GM12878 (cell line): ENCODE measurements at regions not wholly inside any gene's neighbourhood (a gene's known extent, or its start where the extent isn't known, plus 50 kb on each side); places are given as distances from the start of the nearest gene placed in this dataset.

ENCODE experiments used
- ATAC-seq: fragments of 200-7000 bp; cut with Tn5 transposase; 3 replicates; pipeline ENCODE4 v1.9.1; 2020; ENCODE audit warnings: mild to moderate bottlenecking, moderate library complexity
- BruUV-seq: library from RNA; stranded (reverse); fragments of 400-500 nt; replicated peaks from 2 replicates; lab custom pipeline; 2021; lab: Mats Ljungman, UMichigan
- CTCF ChIA-PET: fragments of 300-600 bp; sonication (Branson Sonifier 250); formaldehyde crosslinking; extraction: SDS; loops from one replicate; lab custom pipeline; 2021; ENCODE audit warnings: inconsistent platforms; lab: Yijun Ruan, JAX
- POLR2A ChIA-PET: fragments of 350-600 bp; formaldehyde crosslinking; extraction: SDS; loops from one replicate; lab custom pipeline; 2021; ENCODE audit warnings: inconsistent platforms; lab: Charles Lee
- RAD21 ChIA-PET: fragments of 300-600 bp; sonication (Branson Sonifier 250); formaldehyde crosslinking; loops from one replicate; lab custom pipeline; 2023; ENCODE audit warnings: antibody characterized with exemption; ENCODE audit not compliant: unreplicated experiment; lab: Charles Lee
- SMC1A ChIA-PET: fragments of 300-600 bp; sonication (Branson Sonifier 250); formaldehyde crosslinking; loops from one replicate; lab custom pipeline; 2023; ENCODE audit not compliant: unreplicated experiment, uncharacterized antibody; lab: Charles Lee
- DNase-seq: peaks from one replicate; pipeline ENCODE4 v3.0.0-alpha.2; 2011; ENCODE audit warnings: low read depth, low spot score
- FAIRE-seq: peaks from 3 replicates; lab custom pipeline; 2011; peaks lifted over from hg19 to GRCh38; lab: Jason Lieb, UNC
- H2AFZ ChIP-seq: 2 replicates; pipeline ENCODE4 v1.6.0; 2011; ENCODE audit warnings: low read depth, low read length, control low read depth; ENCODE audit not compliant: control insufficient read depth
- H3K27ac ChIP-seq: 2 replicates; pipeline ENCODE4 v1.5.1; 2011; ENCODE audit warnings: control low read depth; ENCODE audit not compliant: control insufficient read depth, insufficient read depth
- H3K27me3 ChIP-seq, 2 experiments: replicated peaks in 1 of 2; 2 replicates each; pipeline versions ENCODE4 v1.6.0 to v1.6.1; 2011; ENCODE audit warnings: low read length in 1 of 2; ENCODE audit not compliant: control insufficient read depth in 2 of 2, insufficient read depth in 2 of 2
- H3K36me3 ChIP-seq, 2 experiments: 2 replicates each; pipeline ENCODE4 v1.5.1; 2011; ENCODE audit warnings: low read length in 1 of 2; ENCODE audit not compliant: control insufficient read depth in 2 of 2, insufficient read depth in 2 of 2
- H3K4me1 ChIP-seq: 2 replicates; pipeline ENCODE4 v1.6.1; 2011; ENCODE audit warnings: mild to moderate bottlenecking, low read length, moderate library complexity, mixed read lengths; ENCODE audit not compliant: control insufficient read depth, insufficient read depth
- H3K4me2 ChIP-seq: 2 replicates; pipeline ENCODE4 v1.6.0; 2011; ENCODE audit warnings: control low read depth; ENCODE audit not compliant: control insufficient read depth, insufficient read depth
- H3K4me3 ChIP-seq: fragments of 200-600 bp; sonication (generic); 2 replicates; pipeline ENCODE4 v1.5.1; 2016
- H3K79me2 ChIP-seq: 2 replicates; pipeline ENCODE4 v1.6.0; 2011; ENCODE audit warnings: low read length; ENCODE audit not compliant: control insufficient read depth, insufficient read depth
- H3K9ac ChIP-seq: 2 replicates; pipeline ENCODE4 v1.8.0; 2011; ENCODE audit warnings: low read length, control low read depth, mixed read lengths; ENCODE audit not compliant: control insufficient read depth, insufficient read depth
- H3K9me3 ChIP-seq: replicated peaks from 3 replicates; pipeline ENCODE4 v1.5.1; 2011; ENCODE audit warnings: mild to moderate bottlenecking, low read length; ENCODE audit not compliant: control insufficient read depth, insufficient read depth
- H4K20me1 ChIP-seq: 2 replicates; pipeline ENCODE4 v1.6.0; 2011; ENCODE audit not compliant: control insufficient read depth, insufficient read depth
- BHLHE40 ChIP-seq, 2 experiments: fragments of 450-650 bp in 1 of 2; IDR thresholded peaks; 2 replicates each; pipeline ENCODE4 v1.6.1; 2011 to 2017; ENCODE audit warnings: low read depth in 2 of 2, borderline replicate concordance in 1 of 2, improper control_type of control experiment in 1 of 2, low read length in 1 of 2, mild to moderate bottlenecking in 1 of 2
- EZH2 ChIP-seq: IDR thresholded peaks from 2 replicates; pipeline ENCODE4 v1.6.1; 2012; ENCODE audit warnings: low read depth, mild to moderate bottlenecking, control low read depth, inconsistent platforms, low read length, borderline replicate concordance; ENCODE audit not compliant: control insufficient read depth
- FOS ChIP-seq: IDR thresholded peaks from 3 replicates; pipeline ENCODE4 v1.6.1; 2011; ENCODE audit warnings: borderline replicate concordance; ENCODE audit not compliant: insufficient read length; ENCODE audit errors: extremely low read depth
- FOXM1 ChIP-seq: IDR thresholded peaks from 2 replicates; pipeline ENCODE4 v1.6.1; 2012; ENCODE audit warnings: low read depth, mild to moderate bottlenecking, inconsistent platforms, low read length, moderate library complexity
- JUNB ChIP-seq: IDR thresholded peaks from 2 replicates; pipeline ENCODE4 v1.6.1; 2016; ENCODE audit warnings: antibody characterized with exemption, mild to moderate bottlenecking
- PAX5 ChIP-seq: IDR thresholded peaks from 2 replicates; pipeline ENCODE4 v1.6.1; 2011; ENCODE audit warnings: low read depth, low read length, borderline replicate concordance
- POLR2AphosphoS2 ChIP-seq: IDR thresholded peaks from 2 replicates; pipeline ENCODE4 v1.6.1; 2011; ENCODE audit warnings: low read depth, mild to moderate bottlenecking, low read length, improper control_type of control experiment, moderate library complexity
- RUNX3 ChIP-seq: IDR thresholded peaks from 2 replicates; pipeline ENCODE4 v1.6.1; 2012; ENCODE audit warnings: low read length, inconsistent platforms
- SP1 ChIP-seq: IDR thresholded peaks from one replicate; pipeline ENCODE4 v1.6.1; 2011; ENCODE audit warnings: low read depth, low read length
- YBX1 ChIP-seq: fragments of 450-650 bp; IDR thresholded peaks from 2 replicates; pipeline ENCODE4 v1.6.1; 2016; ENCODE audit warnings: antibody characterized with exemption
- ZNF384 ChIP-seq: IDR thresholded peaks from 2 replicates; pipeline ENCODE4 v1.6.1; 2012; ENCODE audit warnings: low read depth, mild to moderate bottlenecking, low read length, improper control_type of control experiment, borderline replicate concordance
- ZNF622 ChIP-seq: fragments of 450-650 bp; IDR thresholded peaks from 2 replicates; pipeline ENCODE4 v1.6.1; 2017; ENCODE audit warnings: mild to moderate bottlenecking, inconsistent platforms
- WGBS: methylation state at CpG from one replicate; pipeline ENCODE4 v1.1.6; 2016; ENCODE audit warnings: low lambda C conversion rate; ENCODE audit not compliant: insufficient replicate concordance, insufficient coverage; ENCODE audit errors: missing lambda C conversion rate; 5-methylcytosine and 5-hydroxymethylcytosine counted together
- in situ Hi-C: fragments of 300-500 bp; cut with MboI; formaldehyde crosslinking; loops from 9 replicates; pipeline ENCODE4 v1.14.3; 2018; ENCODE audit warnings: mixed read lengths
- intact Hi-C: fragments of 100-400 bp; cut with micrococcal nuclease; formaldehyde crosslinking; loops from one replicate; pipeline ENCODE4 v1.14.2; 2022; ENCODE audit not compliant: unreplicated experiment
- TF ChIP-seq, protein P1 (sequence below): IDR thresholded peaks from 2 replicates; pipeline ENCODE4 v1.6.1; 2011; ENCODE audit warnings: low read depth, mild to moderate bottlenecking, low read length, moderate library complexity, borderline replicate concordance; ENCODE audit errors: extremely low read depth
- TF ChIP-seq, protein P2 (sequence below): IDR thresholded peaks from 2 replicates; pipeline ENCODE4 v1.6.1; 2012; ENCODE audit warnings: improper control_type of control experiment, low read depth, low read length; ENCODE audit not compliant: insufficient replicate concordance
- TF ChIP-seq, protein P3 (sequence below): IDR thresholded peaks from 2 replicates; pipeline ENCODE4 v1.6.1; 2012; ENCODE audit warnings: low read depth, low read length, improper control_type of control experiment
- TF ChIP-seq, protein P4 (sequence below), 3 experiments: IDR thresholded peaks in 2 of 3; conservative IDR thresholded peaks in 1 of 3; 2 replicates each; pipeline ENCODE4 v1.5.1; 2011; ENCODE audit warnings: low read depth in 3 of 3, low read length in 3 of 3, mild to moderate bottlenecking in 3 of 3, control low read depth in 2 of 3, moderate library complexity in 2 of 3, inconsistent platforms in 1 of 3, mixed read lengths in 1 of 3; ENCODE audit not compliant: control insufficient read depth in 2 of 3, insufficient read depth in 1 of 3; ENCODE audit errors: extremely low read depth in 1 of 3

DNA sequence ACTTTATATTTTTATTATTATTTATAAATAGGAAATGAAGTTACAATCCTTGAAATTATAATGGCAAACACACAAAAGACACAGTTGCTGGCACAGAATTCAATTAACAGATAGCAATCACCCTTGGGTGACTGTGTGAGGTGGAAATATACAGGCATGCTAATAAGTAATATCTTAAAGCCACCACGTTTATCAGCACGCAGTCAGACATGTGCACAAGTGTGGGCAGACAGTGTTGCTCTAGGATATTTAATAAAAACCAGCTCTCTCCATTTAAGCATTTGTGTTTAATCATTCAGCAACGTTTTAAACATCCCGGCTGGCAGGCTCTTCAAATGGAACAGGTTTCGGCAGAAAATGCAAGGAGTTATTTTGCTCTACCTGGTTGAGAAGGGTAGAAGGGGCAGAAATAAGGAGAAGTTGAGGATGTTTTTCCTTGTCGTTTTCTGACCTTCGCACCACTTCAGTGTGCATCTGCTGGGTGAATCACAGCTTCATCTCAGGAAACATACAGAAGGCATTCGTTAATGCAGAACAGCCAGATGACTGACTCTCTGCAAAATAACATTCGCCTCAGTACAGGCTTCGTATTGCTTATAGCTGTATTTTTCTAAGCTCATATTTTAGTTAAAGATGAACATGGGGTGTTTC is 585.1 kb downstream of the QKI start (continued):
- TF ChIP-seq POLR2AphosphoS2 (no peak), YBX1 (no peak), ZNF622 (no peak)
- TF ChIP-seq, protein P1, sequence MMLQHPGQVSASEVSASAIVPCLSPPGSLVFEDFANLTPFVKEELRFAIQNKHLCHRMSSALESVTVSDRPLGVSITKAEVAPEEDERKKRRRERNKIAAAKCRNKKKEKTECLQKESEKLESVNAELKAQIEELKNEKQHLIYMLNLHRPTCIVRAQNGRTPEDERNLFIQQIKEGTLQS = no peak
- TF ChIP-seq, protein P2, sequence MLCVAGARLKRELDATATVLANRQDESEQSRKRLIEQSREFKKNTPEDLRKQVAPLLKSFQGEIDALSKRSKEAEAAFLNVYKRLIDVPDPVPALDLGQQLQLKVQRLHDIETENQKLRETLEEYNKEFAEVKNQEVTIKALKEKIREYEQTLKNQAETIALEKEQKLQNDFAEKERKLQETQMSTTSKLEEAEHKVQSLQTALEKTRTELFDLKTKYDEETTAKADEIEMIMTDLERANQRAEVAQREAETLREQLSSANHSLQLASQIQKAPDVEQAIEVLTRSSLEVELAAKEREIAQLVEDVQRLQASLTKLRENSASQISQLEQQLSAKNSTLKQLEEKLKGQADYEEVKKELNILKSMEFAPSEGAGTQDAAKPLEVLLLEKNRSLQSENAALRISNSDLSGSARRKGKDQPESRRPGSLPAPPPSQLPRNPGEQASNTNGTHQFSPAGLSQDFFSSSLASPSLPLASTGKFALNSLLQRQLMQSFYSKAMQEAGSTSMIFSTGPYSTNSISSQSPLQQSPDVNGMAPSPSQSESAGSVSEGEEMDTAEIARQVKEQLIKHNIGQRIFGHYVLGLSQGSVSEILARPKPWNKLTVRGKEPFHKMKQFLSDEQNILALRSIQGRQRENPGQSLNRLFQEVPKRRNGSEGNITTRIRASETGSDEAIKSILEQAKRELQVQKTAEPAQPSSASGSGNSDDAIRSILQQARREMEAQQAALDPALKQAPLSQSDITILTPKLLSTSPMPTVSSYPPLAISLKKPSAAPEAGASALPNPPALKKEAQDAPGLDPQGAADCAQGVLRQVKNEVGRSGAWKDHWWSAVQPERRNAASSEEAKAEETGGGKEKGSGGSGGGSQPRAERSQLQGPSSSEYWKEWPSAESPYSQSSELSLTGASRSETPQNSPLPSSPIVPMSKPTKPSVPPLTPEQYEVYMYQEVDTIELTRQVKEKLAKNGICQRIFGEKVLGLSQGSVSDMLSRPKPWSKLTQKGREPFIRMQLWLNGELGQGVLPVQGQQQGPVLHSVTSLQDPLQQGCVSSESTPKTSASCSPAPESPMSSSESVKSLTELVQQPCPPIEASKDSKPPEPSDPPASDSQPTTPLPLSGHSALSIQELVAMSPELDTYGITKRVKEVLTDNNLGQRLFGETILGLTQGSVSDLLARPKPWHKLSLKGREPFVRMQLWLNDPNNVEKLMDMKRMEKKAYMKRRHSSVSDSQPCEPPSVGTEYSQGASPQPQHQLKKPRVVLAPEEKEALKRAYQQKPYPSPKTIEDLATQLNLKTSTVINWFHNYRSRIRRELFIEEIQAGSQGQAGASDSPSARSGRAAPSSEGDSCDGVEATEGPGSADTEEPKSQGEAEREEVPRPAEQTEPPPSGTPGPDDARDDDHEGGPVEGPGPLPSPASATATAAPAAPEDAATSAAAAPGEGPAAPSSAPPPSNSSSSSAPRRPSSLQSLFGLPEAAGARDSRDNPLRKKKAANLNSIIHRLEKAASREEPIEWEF = no peak

DNA sequence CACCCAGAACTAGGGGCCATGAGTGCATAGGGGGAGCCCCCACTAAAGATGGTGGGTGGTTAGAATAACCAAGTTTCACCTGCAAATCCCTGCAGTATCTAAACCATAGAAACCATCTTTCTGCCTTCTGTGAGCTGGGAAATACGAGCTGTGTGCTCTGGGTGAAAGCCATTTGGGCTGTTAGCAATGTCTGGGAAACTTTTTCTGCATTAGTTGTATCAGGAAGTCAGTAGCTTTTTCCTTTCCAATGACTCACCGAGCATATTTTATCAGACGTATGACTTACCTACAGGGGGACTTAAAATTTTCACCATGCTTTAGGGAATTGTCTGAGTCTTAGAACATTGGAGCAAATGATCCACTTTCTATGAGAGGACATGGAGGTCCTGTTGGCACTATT is 584.0 kb downstream of the QKI start:
- WGBS = 64% methylated on average over 3 of the region's 3 CpGs

More for the DNA sequence above, 584.0 kb downstream of the QKI start:
- no peak overlapping the region for H2AFZ ChIP-seq
- POLR2A ChIA-PET = no interaction called here
- H3K9ac ChIP-seq = no peak overlapping the region
- intact Hi-C loops = no loop called here
- no peaks in the 10 kb centered on the region for H3K79me2 ChIP-seq
- RAD21 ChIA-PET = no interaction called here
- H3K36me3 ChIP-seq = no peaks in the 10 kb centered on the region
- no peak for DNase-seq
- SMC1A ChIA-PET = no interaction called here
- no peak overlapping the region for H3K4me3 ChIP-seq
- in situ Hi-C loops = no loop called here
- ATAC-seq = no peak
- no peaks in the 10 kb centered on the region for H3K4me1 ChIP-seq
- H3K9me3 ChIP-seq = no peaks in the 10 kb centered on the region
- CTCF ChIA-PET = no interaction called here
- H3K4me2 ChIP-seq = no peak overlapping the region
- no peak for FAIRE-seq
- TF ChIP-seq RUNX3 (no peak), EZH2 (no peak), ZNF384 (no peak), FOXM1 (no peak), BHLHE40 (IDR thresholded peaks at IDR 0.05; ENCODE audit: borderline replicate concordance in 1 of 2, low read depth in 2 of 2, low read length in 1 of 2) (no peak), FOS (no peak), PAX5 (no peak), YBX1 (no peak), SP1 (no peak), JUNB (no peak)
- TF ChIP-seq, protein P3, sequence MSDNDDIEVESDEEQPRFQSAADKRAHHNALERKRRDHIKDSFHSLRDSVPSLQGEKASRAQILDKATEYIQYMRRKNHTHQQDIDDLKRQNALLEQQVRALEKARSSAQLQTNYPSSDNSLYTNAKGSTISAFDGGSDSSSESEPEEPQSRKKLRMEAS = no peak
- TF ChIP-seq, protein P4, sequence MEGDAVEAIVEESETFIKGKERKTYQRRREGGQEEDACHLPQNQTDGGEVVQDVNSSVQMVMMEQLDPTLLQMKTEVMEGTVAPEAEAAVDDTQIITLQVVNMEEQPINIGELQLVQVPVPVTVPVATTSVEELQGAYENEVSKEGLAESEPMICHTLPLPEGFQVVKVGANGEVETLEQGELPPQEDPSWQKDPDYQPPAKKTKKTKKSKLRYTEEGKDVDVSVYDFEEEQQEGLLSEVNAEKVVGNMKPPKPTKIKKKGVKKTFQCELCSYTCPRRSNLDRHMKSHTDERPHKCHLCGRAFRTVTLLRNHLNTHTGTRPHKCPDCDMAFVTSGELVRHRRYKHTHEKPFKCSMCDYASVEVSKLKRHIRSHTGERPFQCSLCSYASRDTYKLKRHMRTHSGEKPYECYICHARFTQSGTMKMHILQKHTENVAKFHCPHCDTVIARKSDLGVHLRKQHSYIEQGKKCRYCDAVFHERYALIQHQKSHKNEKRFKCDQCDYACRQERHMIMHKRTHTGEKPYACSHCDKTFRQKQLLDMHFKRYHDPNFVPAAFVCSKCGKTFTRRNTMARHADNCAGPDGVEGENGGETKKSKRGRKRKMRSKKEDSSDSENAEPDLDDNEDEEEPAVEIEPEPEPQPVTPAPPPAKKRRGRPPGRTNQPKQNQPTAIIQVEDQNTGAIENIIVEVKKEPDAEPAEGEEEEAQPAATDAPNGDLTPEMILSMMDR (IDR thresholded peaks at IDR 0.05 in 2 of 3, conservative IDR thresholded peaks at IDR 0.05 in 1 of 3; ENCODE audit: control insufficient read depth in 2 of 3, extremely low read depth in 1 of 3, insufficient read depth in 1 of 3, low read depth in 3 of 3, low read length in 3 of 3) = no peak
- TF ChIP-seq, all 136 proteins: peak for 0
- H3K27me3 ChIP-seq = no peaks in the 10 kb centered on the region
- H4K20me1 ChIP-seq = no peaks in the 10 kb centered on the region
- H3K27ac ChIP-seq = no peak overlapping the region
- BruUV-seq = no TSS peak
